ENCODE measurements at regions not wholly inside any gene's neighbourhood (a gene's known extent, or its start where the extent isn't known, plus 50 kb on each side); places are given as distances from the start of the nearest gene placed in this dataset.
"Not testable (repeated sequence)": the region's sequence is repeated elsewhere in the genome, so short reads cannot be mapped to it uniquely, and the experiment has no call there.

DNA sequence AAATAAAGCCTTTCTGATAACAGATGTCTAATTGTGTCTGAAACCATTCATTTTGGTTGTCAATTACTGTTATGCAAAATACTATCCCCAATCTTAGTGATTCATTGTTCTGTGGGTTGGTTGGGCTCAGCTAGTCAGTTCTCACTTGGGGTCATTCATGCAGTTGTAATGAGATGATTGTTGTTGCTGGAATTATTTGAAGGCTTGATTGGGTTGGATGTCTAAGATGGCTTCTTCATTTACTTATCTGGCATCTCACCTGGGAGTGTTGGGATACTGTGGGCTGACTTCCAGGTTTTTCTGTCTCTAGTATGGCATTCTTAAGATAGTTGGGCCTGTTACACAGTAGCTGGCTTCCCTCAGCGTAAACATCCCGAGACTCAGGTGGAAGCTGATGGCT lies 217.8 kb upstream of the B3GALT2 start:
- DNase-seq = no peak

DNA sequence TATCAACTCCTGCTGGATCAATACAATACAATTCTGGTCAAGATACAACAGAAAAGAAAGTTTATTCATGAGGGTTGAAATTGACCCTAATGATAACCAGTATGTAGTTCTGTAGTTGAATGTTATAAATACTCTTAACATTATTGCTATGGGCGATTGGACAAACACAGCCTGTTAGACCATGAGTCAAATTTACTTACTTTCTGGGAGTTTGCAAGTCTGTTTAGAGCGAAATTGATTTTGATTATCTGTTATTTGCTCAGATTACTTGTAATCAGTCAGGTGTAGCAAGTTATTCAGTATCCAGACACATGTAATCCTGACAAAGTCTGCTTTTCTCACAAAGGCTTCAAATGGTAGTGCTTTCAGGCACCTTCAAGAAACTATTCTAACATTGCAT lies 216.6 kb upstream of the B3GALT2 start:
- DNase-seq = no peak

DNA sequence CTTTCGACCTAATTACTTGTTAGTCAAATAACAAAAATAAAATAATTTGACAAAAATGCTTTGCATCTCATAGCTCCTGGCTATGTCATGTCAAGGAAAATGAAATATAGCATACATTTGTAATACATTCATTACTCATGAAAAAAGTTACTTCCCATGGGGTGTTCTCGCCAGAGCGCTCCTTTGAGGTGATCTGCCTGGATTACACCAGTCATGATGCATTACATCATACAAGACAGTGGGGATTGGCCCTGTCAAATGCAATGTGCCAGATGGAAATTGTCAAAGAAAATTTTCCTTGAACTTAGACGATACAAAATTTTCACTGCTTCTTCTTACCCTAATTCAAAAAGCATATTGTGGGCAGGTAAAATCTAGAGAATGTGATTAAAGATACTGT lies 215.6 kb upstream of the B3GALT2 start:
- DNase-seq = no peak

DNA sequence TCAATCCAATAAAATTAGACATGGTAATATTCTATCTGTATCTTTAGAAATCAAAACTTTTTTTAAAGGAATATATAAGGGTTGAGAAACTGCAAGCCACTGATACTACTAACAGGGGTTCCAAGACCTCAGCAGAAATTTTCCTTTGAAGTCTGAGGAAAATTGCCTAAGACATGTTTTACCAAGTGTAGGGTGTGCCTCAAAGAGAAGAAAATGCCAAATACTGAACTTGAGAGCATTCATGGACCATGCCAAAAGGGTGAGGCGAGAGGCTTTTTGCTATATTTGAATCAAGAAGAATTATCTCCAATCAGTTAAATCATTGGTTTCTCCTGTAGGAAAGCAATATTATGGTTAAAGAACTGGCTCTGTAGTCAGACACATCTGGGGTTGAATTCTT lies 207.9 kb upstream of the B3GALT2 start:
- DNase-seq = no peak

DNA sequence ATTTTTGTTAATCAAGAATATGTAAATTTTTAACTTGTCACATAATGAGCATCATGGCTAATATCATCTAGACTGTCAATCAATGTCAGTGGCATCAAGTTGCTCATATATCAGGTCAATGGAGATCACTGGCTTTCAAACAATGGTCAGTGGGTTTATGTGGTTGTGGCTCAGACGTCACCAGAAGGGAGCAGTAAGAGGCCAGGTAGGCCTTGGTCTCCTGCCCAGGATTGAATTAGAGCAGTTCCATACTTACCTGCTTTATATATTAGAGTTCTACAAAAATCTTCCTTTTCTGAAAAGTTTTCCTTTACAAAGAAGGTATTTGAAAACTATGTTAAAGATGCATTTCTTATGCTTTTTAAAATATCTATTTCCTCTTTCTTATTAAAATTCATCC lies 206.3 kb upstream of the B3GALT2 start:
- DNase-seq = no peak

DNA sequence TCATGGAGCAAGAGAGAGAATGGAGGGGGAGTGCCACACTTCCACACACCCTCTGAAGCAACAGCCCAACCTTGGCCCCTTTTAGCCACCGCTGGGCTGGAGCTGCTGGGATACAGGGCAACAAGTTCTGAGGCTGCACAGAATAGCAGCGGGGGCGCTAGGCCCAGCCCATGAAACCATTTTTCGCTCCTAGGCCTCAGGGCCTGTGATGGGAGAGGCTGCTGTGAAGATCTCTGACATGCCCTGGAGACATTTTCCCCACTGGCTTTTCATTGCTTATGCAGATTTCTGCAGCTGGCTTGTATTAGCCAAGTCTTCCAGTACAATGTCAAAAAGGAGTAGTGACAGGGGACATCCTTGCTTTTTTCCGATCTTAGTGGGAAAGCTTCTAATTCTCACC lies 202.3 kb upstream of the B3GALT2 start:
- DNase-seq = no peak

DNA sequence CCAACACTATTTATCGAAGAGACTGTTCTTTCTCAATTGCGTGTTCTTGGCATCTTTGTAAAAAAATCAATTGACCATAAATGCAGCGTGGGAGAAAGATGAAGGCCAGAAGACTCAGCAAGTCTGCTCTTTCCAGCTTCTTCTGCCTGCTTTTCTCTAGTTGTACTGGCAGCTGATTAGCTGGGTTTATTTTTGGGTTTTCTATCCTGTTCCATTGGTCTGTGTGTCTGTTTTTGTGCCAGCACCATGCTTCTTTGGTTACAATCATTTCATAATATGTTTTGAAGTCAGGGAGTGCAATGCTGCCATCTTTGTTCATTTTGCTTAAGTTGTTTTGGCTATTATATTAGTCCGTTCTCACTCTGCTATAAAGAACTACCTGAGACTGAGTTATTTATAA lies 201.8 kb upstream of the B3GALT2 start:
- DNase-seq = no peak

DNA sequence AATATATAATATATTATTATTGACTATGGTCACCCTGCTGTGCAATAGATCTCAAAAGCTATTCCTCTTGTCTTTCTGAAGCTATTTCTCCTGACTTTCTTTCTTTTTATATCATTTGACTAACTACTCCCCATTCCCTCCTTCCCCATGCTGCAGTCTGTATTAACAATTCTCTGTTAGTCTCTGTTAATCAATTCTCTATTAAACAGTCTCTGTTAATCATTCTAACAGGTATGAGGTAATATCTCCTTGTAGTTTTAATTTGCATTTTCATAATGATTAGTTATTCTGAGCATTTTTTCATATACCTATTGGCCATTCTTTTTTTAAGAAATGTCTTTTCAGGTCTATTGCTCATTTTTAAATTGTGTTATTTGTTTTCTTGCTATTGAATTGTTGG lies 201.0 kb upstream of the B3GALT2 start:
- DNase-seq = no peak

DNA sequence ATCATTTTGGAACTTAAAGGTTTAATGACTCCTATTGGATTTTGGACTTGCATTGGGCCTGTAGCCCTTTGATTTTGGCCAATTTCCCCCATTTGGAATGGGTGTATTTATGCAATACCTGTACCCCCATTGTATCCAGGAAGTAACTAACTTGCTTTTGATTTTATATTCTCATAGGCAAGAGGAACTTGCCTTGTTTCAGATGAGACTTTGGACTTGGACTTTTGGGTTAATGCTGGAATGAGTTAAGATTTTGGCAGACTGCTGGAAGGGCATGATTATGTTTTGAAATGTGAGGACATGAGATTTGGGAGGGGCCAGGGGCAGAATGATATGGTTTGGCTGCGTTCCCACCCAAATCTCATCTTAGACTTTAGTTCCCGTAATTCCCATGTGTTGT lies 192.0 kb upstream of the B3GALT2 start:
- DNase-seq = not testable (repeated sequence)

DNA sequence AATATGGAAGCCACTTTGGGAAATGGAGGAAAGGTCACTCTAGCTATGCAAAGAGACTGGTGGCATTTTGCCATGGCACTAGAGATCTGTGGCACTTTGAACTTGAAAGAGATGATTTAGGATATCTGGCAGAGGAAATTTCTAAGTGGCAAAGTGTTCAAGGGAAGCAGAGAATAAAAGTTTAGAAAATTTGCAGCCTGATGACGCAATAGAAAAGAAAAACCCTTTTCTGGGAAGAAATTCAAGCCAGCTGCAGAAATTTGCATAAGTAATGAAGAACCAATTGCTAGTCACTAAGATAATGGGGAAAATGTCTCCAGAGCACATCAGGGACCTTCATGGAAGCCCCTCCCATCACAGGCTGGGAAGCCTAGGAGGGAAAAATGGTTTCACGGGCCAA lies 191.1 kb upstream of the B3GALT2 start:
- no peak for DNase-seq

DNA sequence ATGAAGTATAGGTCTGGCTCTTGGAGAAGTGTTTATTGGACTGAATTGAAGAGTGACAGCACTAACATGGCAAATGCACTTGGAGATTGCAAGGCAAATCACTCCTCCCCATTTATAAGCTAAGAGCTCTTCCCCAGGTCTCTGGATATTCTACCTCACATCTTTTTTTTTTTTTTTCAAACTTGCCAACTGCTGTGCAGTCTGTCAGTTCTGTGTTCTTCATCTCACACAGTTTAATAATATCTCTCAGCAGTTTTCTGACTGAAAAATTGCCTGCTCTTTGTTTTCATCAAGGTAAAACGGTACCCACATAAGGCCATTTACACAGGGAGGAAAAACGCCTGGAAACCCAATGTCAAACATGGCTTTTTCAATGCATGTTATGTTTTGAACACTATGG lies 186.1 kb upstream of the B3GALT2 start:
- DNase-seq = no peak

DNA sequence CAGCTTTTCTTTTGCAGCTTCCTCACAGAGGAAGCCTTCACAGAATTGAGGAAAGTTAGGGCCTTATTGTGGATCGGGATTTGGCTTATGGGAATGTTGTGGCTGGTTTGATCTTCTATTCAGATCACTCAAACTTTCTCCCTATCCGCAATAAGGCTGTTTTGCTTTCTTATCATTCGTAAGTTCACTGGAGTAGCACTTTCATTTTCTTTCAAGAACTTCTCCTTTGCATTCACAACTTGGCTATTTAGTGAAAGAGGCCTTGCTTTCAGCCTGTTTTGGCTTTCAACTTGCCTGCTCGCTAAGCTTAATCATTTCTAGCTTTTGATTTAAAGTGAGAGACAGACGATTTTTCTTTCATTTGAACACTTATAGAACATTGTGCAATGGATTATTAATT lies 181.9 kb upstream of the B3GALT2 start:
- DNase-seq = no peak

DNA sequence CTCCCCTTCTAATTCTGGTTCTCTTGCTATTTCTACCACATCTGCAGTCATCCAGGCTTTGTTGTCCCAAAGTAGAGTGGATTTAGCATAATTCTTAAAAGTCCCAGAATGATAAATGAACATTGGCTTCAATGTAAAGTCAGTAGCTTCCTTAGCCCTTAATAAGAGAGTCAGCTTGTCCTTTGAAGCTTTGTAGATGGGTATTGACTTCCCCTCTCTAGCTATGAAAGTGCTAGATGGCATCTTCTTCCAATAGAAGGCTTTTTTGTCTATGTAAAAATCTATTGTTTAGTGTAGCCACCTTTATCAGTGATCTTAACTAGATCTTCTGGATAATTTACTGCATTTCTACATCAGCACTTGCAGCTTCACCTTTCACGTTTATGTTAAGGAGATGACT lies 181.4 kb upstream of the B3GALT2 start:
- DNase-seq = no peak

DNA sequence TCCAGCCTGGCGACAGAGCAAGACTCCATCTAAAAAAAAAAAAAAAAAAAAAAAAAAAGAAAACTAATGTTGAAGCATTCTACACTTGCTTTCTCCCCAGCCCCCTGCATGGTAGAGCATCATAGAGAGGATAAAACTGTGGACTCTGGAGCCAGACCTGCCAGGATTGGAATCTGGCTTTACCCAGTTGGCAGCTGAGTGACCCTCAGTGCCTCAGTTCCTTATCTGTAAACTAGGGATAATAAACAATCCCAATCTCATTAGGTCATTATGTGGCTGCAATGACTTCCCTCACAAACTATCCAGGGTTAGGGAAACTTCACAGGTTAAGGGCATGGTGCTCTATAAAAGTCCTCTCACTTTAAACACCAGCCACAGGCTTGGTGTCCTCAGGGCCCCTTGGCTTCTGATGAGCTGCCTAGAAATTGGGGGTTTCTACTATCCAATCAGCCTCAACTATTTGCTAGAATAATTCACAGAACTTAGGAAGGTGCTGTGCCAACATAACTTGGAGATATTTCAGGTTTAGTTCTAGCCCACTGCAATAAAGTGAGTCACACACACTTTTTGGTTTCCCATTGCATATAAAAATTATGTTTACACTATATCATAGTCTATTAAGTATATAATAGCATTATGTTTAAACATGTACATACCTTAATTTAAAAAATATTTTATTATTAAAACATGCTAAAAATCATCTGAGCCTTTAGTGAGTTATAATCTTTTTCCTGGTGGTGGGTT lies 180.5 kb upstream of the B3GALT2 start:
- DNase-seq = no peak

DNA sequence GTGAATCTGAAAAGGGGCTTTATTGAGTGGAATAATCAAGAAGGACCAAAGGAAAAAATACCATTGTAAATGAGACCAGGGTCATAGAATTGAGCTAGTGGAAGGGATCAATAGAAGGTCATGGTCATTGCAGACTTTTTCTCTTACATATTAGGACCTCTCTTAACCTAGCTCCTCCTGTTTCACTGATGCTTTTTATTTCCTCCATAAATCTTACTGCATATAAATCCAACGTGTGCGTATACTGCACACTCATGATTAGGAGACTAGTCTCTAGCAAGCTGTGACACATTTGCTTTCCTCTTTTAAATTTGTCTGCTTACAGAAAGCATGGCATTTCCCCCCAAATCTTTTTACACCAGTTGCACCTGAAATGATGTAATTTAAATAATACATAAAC lies 179.6 kb upstream of the B3GALT2 start:
- no peak for DNase-seq

DNA sequence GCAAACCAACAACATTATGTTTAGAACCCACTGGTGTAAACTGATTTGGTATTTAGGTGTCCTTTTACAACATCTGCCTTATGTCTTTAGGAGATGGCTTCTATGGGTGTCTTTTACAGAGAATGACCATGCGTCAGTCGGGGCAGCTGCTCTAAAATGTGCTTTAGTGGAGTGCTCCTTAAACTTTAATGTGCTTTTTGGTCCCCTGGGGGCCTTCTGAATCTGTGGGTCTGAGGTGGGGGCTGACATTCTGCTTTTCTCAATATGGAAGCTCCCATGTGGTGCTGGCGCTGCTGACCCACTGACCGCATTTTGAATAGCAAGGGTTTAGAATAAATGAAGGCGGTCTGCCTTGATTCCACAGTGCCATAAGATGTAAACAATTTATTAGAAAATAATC lies 173.2 kb upstream of the B3GALT2 start:
- DNase-seq = no peak

DNA sequence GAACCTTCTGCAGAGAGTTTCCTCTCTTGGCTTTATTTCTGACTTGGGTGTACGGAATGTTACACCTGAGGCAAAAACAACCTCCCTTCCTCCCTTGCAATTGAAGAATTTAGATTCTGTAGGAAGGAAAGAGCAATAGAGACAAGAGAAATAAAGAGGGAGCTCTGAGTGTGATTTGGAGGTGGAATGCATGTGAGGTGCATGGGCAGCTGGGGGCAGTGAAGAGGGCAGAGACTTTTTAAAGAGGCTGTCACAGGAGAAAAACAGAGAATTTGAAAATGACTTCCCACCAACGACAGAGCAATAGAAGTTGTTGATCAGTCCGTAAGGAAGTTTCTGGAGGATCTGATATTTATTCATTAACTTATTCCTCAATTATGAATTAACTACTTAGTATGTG lies 172.0 kb upstream of the B3GALT2 start:
- DNase-seq = no peak

DNA sequence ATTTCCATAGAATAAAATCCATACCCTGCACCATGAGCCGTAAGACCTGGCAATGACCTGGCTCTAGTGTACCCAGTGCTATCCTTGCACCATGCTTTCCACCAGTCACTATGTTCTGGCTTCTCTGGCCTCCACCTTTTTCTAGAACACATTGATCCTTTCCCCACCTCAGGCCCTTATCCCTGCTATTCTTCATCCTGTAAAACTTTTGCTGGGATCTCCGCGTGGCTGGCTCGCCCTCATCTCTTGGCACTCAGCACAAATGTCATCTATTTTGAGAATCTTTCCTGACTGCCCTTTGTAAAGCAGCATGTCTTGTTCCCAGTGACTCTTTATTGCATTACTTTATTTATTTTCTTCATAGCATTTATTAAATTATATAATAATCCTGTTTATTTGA lies 169.8 kb upstream of the B3GALT2 start:
- DNase-seq = no peak

DNA sequence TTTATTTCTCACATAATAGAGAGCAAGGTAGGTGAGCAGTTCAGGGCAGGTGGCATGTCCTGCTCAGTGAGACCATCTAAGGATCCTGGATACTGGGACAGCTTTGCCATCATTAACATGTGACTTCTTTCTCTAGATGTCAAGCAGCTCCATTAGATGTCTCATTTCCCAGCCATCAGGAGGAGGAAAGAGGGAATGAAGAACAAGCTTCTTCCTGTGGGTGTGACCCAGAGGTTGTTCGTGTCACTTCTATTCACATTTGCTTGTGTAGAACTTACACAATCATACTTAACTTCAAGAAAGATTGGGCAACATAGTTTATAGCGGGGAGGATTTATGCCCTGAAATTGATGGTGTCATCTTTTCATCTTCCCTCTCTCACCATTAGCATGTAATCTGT lies 169.2 kb upstream of the B3GALT2 start:
- DNase-seq = no peak

DNA sequence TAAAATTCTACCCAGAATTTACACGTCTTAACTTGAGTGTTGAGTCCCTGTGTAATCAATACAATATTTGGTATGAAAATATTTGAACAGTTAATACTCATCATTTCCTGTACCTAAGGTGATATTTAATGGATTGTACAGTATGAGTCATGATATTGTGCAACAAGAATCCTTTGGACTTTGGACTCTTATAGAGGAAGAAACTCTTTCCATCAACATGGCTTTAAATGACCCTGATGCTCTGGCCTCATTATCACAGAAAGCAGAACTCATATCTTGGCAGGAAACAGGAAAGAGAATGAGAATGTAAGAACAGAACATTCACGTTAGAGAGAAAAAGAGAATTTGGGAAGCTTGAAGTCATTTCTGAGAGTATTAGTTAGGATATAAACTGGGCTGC lies 168.8 kb upstream of the B3GALT2 start:
- no peak for DNase-seq

DNA sequence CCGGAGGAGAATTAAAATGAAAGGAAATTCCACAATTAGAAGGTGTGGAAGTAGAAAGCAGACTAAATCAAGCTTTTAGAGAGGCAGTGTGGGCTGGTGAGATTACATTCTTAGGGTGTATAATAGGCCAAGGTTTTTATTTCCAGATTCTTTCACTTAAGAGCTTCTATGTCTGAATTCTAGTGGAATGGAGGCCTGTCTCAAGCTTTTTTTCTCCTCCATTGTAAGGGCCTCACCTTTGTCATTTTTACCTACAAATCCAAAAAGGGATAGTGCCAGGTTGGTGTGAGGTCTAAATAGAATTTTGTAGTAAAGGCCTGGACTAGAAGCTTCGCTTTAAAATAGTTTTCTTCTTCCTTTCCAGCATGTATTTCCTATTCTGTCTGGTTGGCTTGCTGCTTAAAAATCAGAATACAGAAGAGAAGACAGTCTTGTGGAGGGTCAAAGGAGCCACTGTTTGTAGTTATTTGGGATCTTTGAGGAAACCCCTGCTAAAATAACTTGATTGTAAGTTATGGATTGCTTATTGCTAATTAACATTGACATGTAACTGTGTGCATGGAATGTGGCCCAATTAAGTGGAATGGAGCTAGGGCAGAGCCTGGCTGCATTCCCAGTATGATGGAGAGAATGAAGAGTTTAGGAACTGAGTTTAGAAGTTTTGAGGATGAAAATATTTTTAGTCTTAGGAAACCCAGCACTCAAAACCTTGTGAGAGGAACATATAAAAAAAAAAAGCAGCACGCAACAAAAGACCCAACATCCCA lies 162.5 kb upstream of the B3GALT2 start:
- DNase-seq = no peak

DNA sequence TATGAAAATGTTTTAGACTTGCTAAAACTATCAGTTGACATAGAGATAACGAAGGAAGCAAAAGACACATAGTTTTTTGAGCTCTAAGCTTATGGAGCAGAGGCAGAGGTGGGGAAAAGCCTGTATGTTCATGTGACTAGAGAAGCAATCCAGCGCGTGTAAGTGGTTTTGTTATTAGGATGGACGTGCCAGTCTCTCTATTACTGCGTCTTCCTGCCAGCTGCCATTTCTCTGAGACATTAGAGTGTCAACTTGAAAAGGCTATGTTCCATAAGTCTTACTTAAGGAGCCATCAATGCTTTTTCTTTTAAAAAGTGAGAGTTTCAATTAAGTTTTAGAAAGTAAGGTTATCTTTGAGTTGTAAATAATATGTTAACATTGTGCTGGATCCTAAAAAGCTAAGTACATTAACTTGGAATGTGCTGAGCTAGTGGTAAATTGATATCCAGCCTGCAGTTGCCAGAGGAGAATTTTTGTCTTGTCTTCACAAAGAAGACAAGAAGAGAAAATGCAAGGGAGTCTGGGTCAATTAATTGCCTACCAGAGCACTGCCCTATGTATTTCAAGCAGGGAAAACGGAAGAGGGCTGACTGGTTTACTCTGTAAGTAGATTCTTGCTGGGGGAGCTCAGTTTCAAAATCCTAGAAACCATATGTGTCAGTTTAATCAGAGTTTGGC lies 161.8 kb upstream of the B3GALT2 start:
- no peak for DNase-seq

DNA sequence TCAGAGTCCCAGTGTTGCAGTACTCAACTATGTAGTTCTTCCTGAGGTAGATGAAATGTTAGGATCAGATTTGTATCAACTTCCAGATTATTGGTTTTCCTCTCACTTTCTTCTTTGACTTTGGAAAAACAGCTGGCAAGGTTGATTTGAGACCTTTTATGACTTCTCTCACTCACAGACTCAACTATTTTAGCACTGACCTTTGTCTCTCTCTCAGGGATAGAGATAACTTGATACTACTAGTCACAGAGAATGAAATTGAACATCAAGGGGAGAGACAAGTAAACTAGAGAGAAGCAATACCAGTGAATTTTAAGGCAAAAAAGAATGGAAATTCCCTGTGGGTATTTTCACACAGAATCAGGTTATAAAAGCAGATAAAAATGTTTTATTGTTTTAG lies 159.7 kb upstream of the B3GALT2 start:
- DNase-seq = no peak

DNA sequence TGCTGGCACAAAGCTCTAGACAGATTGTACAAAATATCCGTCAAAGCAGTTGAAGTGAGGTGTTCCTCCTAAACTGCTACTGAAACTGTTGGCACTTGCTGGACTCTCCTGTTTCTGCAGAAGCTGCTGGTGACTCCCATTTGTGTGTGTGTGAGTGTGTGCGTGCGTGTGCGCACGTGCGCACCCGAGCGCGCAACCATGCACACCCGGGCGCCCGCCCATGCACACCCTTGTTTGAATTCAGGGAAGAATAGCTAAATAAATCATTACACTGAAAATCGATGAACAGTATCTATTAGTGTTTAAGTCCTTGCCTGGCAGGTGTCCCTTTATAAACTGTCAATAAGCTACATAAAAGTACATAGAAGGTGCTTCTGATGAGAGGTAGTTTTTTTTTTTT lies 156.4 kb upstream of the B3GALT2 start:
- no peak for DNase-seq

Data from stimulated activated CD4-positive, alpha-beta T cell treated with anti-CD3 and anti-CD28 coated beads, Interleukin-12 subunit alpha, Interleukin-12 subunit beta, amount 100 ng/mL, for 4 hours (primary cell).